ENCODE measurements at regions not wholly inside any gene's neighbourhood (a gene's known extent, or its start where the extent isn't known, plus 50 kb on each side); places are given as distances from the start of the nearest gene placed in this dataset.

GRCh38 chr6:138550346-138550767 is 51.1 kb upstream of the NHSL1 start:
- H3K36me3 ChIP-seq (ENCODE audit: insufficient read depth, low read length), result no peaks in the 10 kb centered on the region
- H3K4me1 ChIP-seq (ENCODE audit: insufficient read depth, low read length), result peaks cover 34% of the 10 kb centered on the region
- H3K9me3 ChIP-seq (ENCODE audit: control insufficient read depth, insufficient read depth, low read length), result no peaks in the 10 kb centered on the region
- no peak overlapping the region for H3K9ac ChIP-seq (ENCODE audit: low read depth, low read length)

DNA sequence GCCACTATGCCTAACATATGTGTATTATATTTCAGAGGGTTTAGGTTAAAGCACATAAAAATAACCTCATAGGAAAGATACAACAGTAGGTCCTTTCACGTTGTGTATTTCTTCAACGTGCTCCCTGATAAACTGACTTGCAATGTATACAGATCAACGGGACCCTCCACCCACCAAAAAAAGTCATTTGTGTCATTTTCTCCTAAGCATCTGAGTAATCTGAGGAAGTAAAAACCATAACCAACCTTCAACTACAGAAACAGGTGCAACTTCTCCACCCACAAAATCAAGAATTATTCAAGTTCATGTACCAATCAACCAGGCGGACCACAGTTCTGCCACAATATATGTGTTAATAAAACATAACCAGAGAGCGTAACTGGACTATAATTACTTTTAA is 54.9 kb upstream of the NHSL1 start:
- Histone ChIP-seq H3K9ac (ENCODE audit: low read depth, low read length) (no peak overlapping the region), H3K4me1 (ENCODE audit: insufficient read depth, low read length) (peaks cover 50% of the 10 kb centered on the region), H3K36me3 (ENCODE audit: insufficient read depth, low read length) (no peaks in the 10 kb centered on the region), H3K9me3 (ENCODE audit: control insufficient read depth, insufficient read depth, low read length) (no peaks in the 10 kb centered on the region)

DNA sequence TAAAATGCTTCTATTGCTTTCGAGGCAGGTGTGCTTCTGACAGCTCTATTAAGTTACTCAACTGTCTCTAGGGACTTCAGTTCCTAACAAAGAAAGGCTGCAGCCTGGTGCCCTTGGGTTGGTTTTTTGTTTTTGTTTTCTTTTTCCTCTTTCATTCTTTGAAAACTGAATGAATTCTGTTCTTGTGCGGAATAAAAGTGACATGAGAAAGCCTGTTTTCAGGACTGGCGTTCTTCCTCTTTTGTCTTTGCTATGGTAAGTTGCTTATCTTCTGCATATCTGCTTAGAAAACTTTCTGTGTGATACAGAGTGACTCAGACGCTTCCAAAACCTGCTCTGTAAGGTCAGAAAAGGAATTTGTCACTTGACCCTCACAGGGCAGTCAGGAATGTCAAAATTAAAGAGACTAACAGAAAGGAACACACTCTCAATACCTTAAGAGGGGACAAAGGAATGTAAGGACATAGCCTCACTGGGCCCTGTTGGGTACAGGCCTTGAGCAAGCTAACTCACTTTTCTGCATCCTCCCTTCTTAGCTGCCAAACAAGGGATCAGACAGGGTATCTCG is 56.2 kb upstream of the NHSL1 start:
- Histone ChIP-seq H3K9ac (ENCODE audit: low read depth, low read length) (peak overlapping the region; percentile 4; the same call in 1 of the 2 replicates), H3K9me3 (ENCODE audit: control insufficient read depth, insufficient read depth, low read length) (no peaks in the 10 kb centered on the region), H3K36me3 (ENCODE audit: insufficient read depth, low read length) (no peaks in the 10 kb centered on the region), H3K4me1 (ENCODE audit: insufficient read depth, low read length) (peaks cover 56% of the 10 kb centered on the region)

DNA sequence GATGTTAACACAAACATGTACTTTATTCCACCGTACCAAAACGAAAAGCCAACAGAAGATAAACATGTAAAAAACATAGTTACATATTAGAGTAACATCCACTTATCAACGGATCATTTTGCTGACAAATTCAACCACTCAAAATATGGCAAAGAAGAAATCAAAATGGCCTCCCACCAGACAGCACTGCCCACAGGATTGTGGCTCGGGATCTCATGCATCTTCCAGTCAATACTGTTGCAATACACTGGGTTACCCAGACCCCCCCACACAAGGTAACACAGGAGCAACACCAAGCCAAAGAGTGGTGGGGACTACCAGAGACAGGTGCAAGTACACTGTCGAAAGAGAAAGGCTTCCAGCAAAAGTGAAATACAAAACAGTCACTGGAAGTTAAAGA is 57.9 kb upstream of the NHSL1 start:
- no peak overlapping the region for H3K9ac ChIP-seq (ENCODE audit: low read depth, low read length)
- peaks cover 66% of the 10 kb centered on the region for H3K4me1 ChIP-seq (ENCODE audit: insufficient read depth, low read length)
- no peaks in the 10 kb centered on the region for H3K9me3 ChIP-seq (ENCODE audit: control insufficient read depth, insufficient read depth, low read length)
- H3K36me3 ChIP-seq (ENCODE audit: insufficient read depth, low read length), result no peaks in the 10 kb centered on the region

- Histone ChIP-seq H3K4me1 (ENCODE audit: insufficient read depth, low read length) (peaks cover 58% of the 10 kb centered on the region), H3K9me3 (ENCODE audit: control insufficient read depth, insufficient read depth, low read length) (no peaks in the 10 kb centered on the region), H3K36me3 (ENCODE audit: insufficient read depth, low read length) (no peaks in the 10 kb centered on the region), H3K9ac (ENCODE audit: low read depth, low read length) (no peak overlapping the region)
These were observed 59.8 kb upstream of the NHSL1 start for GRCh38 chr6:138559143-138559542.

- Histone ChIP-seq H3K36me3 (ENCODE audit: insufficient read depth, low read length) (no peaks in the 10 kb centered on the region), H3K4me1 (ENCODE audit: insufficient read depth, low read length) (peaks cover 47% of the 10 kb centered on the region), H3K9ac (ENCODE audit: low read depth, low read length) (no peak overlapping the region), H3K9me3 (ENCODE audit: control insufficient read depth, insufficient read depth, low read length) (no peaks in the 10 kb centered on the region)
These were observed 61.0 kb upstream of the NHSL1 start for GRCh38 chr6:138560130-138560860.

- H3K4me1 ChIP-seq (ENCODE audit: insufficient read depth, low read length), result peaks cover 23% of the 10 kb centered on the region
- no peak overlapping the region for H3K9ac ChIP-seq (ENCODE audit: low read depth, low read length)
- H3K9me3 ChIP-seq (ENCODE audit: control insufficient read depth, insufficient read depth, low read length), result no peaks in the 10 kb centered on the region
- H3K36me3 ChIP-seq (ENCODE audit: insufficient read depth, low read length), result no peaks in the 10 kb centered on the region
These were observed 63.4 kb upstream of the NHSL1 start for GRCh38 chr6:138562691-138563090.

DNA sequence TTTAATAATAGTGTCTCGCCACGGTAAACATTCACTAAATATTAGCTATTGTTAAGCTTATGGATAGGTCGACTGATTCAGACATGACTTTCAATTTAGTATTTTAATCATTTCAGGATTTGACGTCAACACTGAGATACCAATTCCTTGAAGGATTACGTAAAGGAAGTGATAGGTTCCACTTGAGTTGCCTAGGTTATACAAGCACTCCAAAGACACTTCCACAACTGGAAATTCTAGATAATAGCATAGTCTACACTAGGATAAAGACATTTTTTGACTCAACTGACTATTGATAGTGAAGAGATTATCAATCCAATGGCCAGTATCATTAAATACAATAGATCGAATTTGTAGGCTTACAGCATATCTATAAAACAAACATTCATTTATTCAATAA is 63.9 kb upstream of the NHSL1 start:
- no peaks in the 10 kb centered on the region for H3K36me3 ChIP-seq (ENCODE audit: insufficient read depth, low read length)
- peaks cover 23% of the 10 kb centered on the region for H3K4me1 ChIP-seq (ENCODE audit: insufficient read depth, low read length)
- no peak overlapping the region for H3K9ac ChIP-seq (ENCODE audit: low read depth, low read length)
- H3K9me3 ChIP-seq (ENCODE audit: control insufficient read depth, insufficient read depth, low read length), result no peaks in the 10 kb centered on the region

- peaks cover 23% of the 10 kb centered on the region for H3K4me1 ChIP-seq (ENCODE audit: insufficient read depth, low read length)
- H3K36me3 ChIP-seq (ENCODE audit: insufficient read depth, low read length), result no peaks in the 10 kb centered on the region
- H3K9me3 ChIP-seq (ENCODE audit: control insufficient read depth, insufficient read depth, low read length), result no peaks in the 10 kb centered on the region
- H3K9ac ChIP-seq (ENCODE audit: low read depth, low read length), result no peak overlapping the region
These were observed 64.4 kb upstream of the NHSL1 start for GRCh38 chr6:138563650-138564049.

- Histone ChIP-seq H3K9me3 (ENCODE audit: control insufficient read depth, insufficient read depth, low read length) (no peaks in the 10 kb centered on the region), H3K4me1 (ENCODE audit: insufficient read depth, low read length) (peaks cover 23% of the 10 kb centered on the region), H3K36me3 (ENCODE audit: insufficient read depth, low read length) (no peaks in the 10 kb centered on the region), H3K9ac (ENCODE audit: low read depth, low read length) (no peak overlapping the region)
These were observed 65.0 kb upstream of the NHSL1 start for GRCh38 chr6:138564170-138564721.

- Histone ChIP-seq H3K4me1 (ENCODE audit: insufficient read depth, low read length) (peaks cover 23% of the 10 kb centered on the region), H3K9ac (ENCODE audit: low read depth, low read length) (no peak overlapping the region), H3K9me3 (ENCODE audit: control insufficient read depth, insufficient read depth, low read length) (no peaks in the 10 kb centered on the region), H3K36me3 (ENCODE audit: insufficient read depth, low read length) (no peaks in the 10 kb centered on the region)
These were observed 67.8 kb upstream of the NHSL1 start for GRCh38 chr6:138567052-138567451.

GRCh38 chr6:138568997-138569396 is 69.7 kb upstream of the NHSL1 start:
- Histone ChIP-seq H3K4me1 (ENCODE audit: insufficient read depth, low read length) (peaks cover 16% of the 10 kb centered on the region), H3K9me3 (ENCODE audit: control insufficient read depth, insufficient read depth, low read length) (no peaks in the 10 kb centered on the region), H3K36me3 (ENCODE audit: insufficient read depth, low read length) (no peaks in the 10 kb centered on the region), H3K9ac (ENCODE audit: low read depth, low read length) (no peak overlapping the region)

- H3K36me3 ChIP-seq (ENCODE audit: insufficient read depth, low read length), result no peaks in the 10 kb centered on the region
- H3K9me3 ChIP-seq (ENCODE audit: control insufficient read depth, insufficient read depth, low read length), result no peaks in the 10 kb centered on the region
- no peak overlapping the region for H3K9ac ChIP-seq (ENCODE audit: low read depth, low read length)
- peaks cover 15% of the 10 kb centered on the region for H3K4me1 ChIP-seq (ENCODE audit: insufficient read depth, low read length)
These were observed 70.3 kb upstream of the NHSL1 start for GRCh38 chr6:138569554-138569953.

- peak overlapping the region; percentile 19 for H3K9ac ChIP-seq (ENCODE audit: low read depth, low read length)
These were observed 70.9 kb upstream of the NHSL1 start for GRCh38 chr6:138569970-138570724.

GRCh38 chr6:138570725-138571029 is 71.4 kb upstream of the NHSL1 start:
- H3K4me1 ChIP-seq (ENCODE audit: insufficient read depth, low read length), result peaks cover 15% of the 10 kb centered on the region
- H3K9me3 ChIP-seq (ENCODE audit: control insufficient read depth, insufficient read depth, low read length), result no peaks in the 10 kb centered on the region
- H3K9ac ChIP-seq (ENCODE audit: low read depth, low read length), result peak overlapping the region; percentile 64
- H3K36me3 ChIP-seq (ENCODE audit: insufficient read depth, low read length), result no peaks in the 10 kb centered on the region

More at GRCh38 chr6:138569970-138570724, 70.9 kb upstream of the NHSL1 start:
- Histone ChIP-seq H3K9me3 (ENCODE audit: control insufficient read depth, insufficient read depth, low read length) (no peaks in the 10 kb centered on the region), H3K4me1 (ENCODE audit: insufficient read depth, low read length) (peaks cover 15% of the 10 kb centered on the region), H3K36me3 (ENCODE audit: insufficient read depth, low read length) (no peaks in the 10 kb centered on the region)

Measured in ES-I3 (cell line).